Spleen (tissue), 7 donors: ENCODE measurements at regions not wholly inside any gene's neighbourhood (a gene's known extent, or its start where the extent isn't known, plus 50 kb on each side); places are given as distances from the start of the nearest gene placed in this dataset.

ENCODE experiments used
- CTCF ChIP-seq, 11 experiments: fragments of 200-600 bp in 7 of 11; fragments of 450-650 bp in 4 of 11; sonication (generic) in 4 of 11; IDR thresholded peaks in 8 of 11; conservative IDR thresholded peaks in 3 of 11; 1 replicate in 7 of 11; 2 replicates in 4 of 11; pipeline versions ENCODE4 v1.4.0 to v1.8.0; 2016 to 2021; ENCODE audit warnings: antibody characterized with exemption in 11 of 11, inconsistent platforms in 4 of 11, mild to moderate bottlenecking in 1 of 11
- POLR2A ChIP-seq, 3 donors: fragments of 450-650 bp; IDR thresholded peaks; one replicate each; pipeline ENCODE4 v1.5.1; 2017; ENCODE audit warnings: antibody characterized with exemption in 3 of 3, mild to moderate bottlenecking in 1 of 3
- POLR2AphosphoS5 ChIP-seq, 3 donors: sonication (generic); formaldehyde crosslinking; IDR thresholded peaks; one replicate each; pipeline ENCODE4 v1.5.1; 2017; ENCODE audit warnings: antibody characterized with exemption in 3 of 3
- donor health status: DM: no; HTN: no; CAD: no; lungs with moderate emphysema.
- donor health status: DM: no; HTN: no; CAD: no.
- donor health status: DM: no; HTN: no; CAD: no.

DNA sequence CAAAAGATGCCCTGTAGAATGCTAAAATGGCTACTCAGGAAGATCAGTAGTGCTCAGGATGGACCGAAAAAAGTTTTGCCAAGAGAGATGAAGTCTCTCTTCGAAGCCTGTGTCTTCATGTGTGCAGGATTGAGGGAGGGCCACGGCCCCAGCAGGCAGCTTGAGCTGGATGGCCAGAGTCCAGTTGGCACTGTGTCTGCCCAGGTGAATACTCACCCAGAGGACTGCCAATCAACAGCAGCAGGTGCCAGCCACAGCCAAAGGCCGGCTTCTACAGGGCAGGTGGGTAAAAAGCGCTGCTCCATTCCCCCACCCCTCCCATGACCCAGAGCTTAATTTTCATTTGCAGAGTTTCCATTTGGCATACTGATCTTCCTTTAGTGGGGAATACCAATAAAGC lies 287.9 kb upstream of the ZNF608 start:
- TF ChIP-seq POLR2A (IDR thresholded peaks at IDR 0.05) (no peak), CTCF (IDR thresholded peaks at IDR 0.05 in 8 of 11, conservative IDR thresholded peaks at IDR 0.05 in 3 of 11) (no peak), POLR2AphosphoS5 (IDR thresholded peaks at IDR 0.05) (no peak)
